OCI-LY3 (cell line): ENCODE measurements at regions not wholly inside any gene's neighbourhood (a gene's known extent, or its start where the extent isn't known, plus 50 kb on each side); places are given as distances from the start of the nearest gene placed in this dataset.

Experiments
- H2AFZ ChIP-seq: fragments of 200-600, 300-600 bp; shearing (Covaris generic); 2 replicates; pipeline ENCODE4 v1.6.0; 2014; ENCODE audit warnings: antibody characterized with exemption, low read depth, low read length
- H3K27ac ChIP-seq: fragments of 200-600, 300-600 bp; sonication (generic); 2 replicates; pipeline ENCODE4 v1.5.1; 2014; ENCODE audit warnings: mild to moderate bottlenecking, low read length, moderate library complexity, mixed read lengths
- H3K27me3 ChIP-seq: fragments of 200-600, 300-600 bp; sonication (generic); 2 replicates; pipeline ENCODE4 v1.6.1; 2014; ENCODE audit warnings: low read depth, low read length, mixed read lengths
- H3K36me3 ChIP-seq: fragments of 200-600, 300-600 bp; sonication (generic); replicated peaks from 2 replicates; pipeline ENCODE3; 2014; ENCODE audit warnings: low read depth, low read length, mixed read lengths
- H3K4me1 ChIP-seq: fragments of 300-600, 200-600 bp; sonication (generic); 2 replicates; pipeline ENCODE4 v1.6.1; 2014; ENCODE audit warnings: low read length, mixed read lengths
- H3K4me2 ChIP-seq: fragments of 200-600, 300-600 bp; sonication (generic); 2 replicates; pipeline ENCODE4 v1.6.1; 2014; ENCODE audit warnings: low read length, mixed read lengths
- H3K4me3 ChIP-seq: fragments of 300-600, 200-600 bp; sonication (generic); 2 replicates; pipeline ENCODE4 v1.5.1; 2014; ENCODE audit warnings: antibody characterized with exemption, mild to moderate bottlenecking, low read length, moderate library complexity
- H3K79me2 ChIP-seq: fragments of 300-600, 200-600 bp; shearing (Covaris generic); 2 replicates; pipeline ENCODE4 v1.6.1; 2014; ENCODE audit warnings: mild to moderate bottlenecking, low read length, mixed read lengths
- H3K9ac ChIP-seq: fragments of 300-600, 200-600 bp; shearing (Covaris generic); 2 replicates; pipeline ENCODE4 v1.6.0; 2014; ENCODE audit warnings: mild to moderate bottlenecking, low read length, moderate library complexity
- H3K9me3 ChIP-seq: fragments of 200-600, 300-600 bp; shearing (Covaris generic); 2 replicates; pipeline ENCODE4 v1.6.1; 2014; ENCODE audit warnings: low read length, mixed read lengths; ENCODE audit not compliant: insufficient read depth
- H4K20me1 ChIP-seq: fragments of 200-600, 300-600 bp; sonication (generic); 2 replicates; pipeline ENCODE4 v1.6.1; 2016; ENCODE audit warnings: low read length, mixed read lengths; ENCODE audit not compliant: insufficient read depth
- CTCF ChIP-seq: fragments of 200-600, 300-600 bp; sonication (generic); IDR thresholded peaks from 2 replicates; pipeline ENCODE4 v1.5.1; 2014; ENCODE audit warnings: antibody characterized with exemption, low read length, low read depth
- EZH2phosphoT487 ChIP-seq: fragments of 200-600 bp; shearing (Covaris generic); IDR thresholded peaks from 2 replicates; pipeline ENCODE4 v1.6.1; 2018; ENCODE audit warnings: antibody characterized with exemption, mixed run types, low read depth

- H3K9me3 ChIP-seq, result no peaks in the 10 kb centered on the region
- H3K27ac ChIP-seq, result no peak overlapping the region
These were observed 202.6 kb upstream of the PPP2R2D start for GRCh38 chr10:131698232-131698631.

GRCh38 chr10:131698986-131699385 is 201.8 kb upstream of the PPP2R2D start:
- Histone ChIP-seq H3K27ac (no peak overlapping the region), H3K27me3 (no peaks in the 10 kb centered on the region), H4K20me1 (no peaks in the 10 kb centered on the region), H3K9me3 (no peaks in the 10 kb centered on the region), H3K36me3 (no peaks in the 10 kb centered on the region), H3K4me1 (no peaks in the 10 kb centered on the region), H3K4me3 (no peak overlapping the region), H3K4me2 (no peak overlapping the region), H3K79me2 (no peaks in the 10 kb centered on the region), H2AFZ (no peak overlapping the region), H3K9ac (no peak overlapping the region)
- TF ChIP-seq EZH2phosphoT487, result no peak
- no peak for TF ChIP-seq CTCF

More at GRCh38 chr10:131698232-131698631, 202.6 kb upstream of the PPP2R2D start:
- H3K4me1 ChIP-seq, result no peaks in the 10 kb centered on the region
- no peaks in the 10 kb centered on the region for H3K79me2 ChIP-seq
- no peak overlapping the region for H3K4me3 ChIP-seq
- no peaks in the 10 kb centered on the region for H3K36me3 ChIP-seq
- no peak overlapping the region for H2AFZ ChIP-seq
- H4K20me1 ChIP-seq, result no peaks in the 10 kb centered on the region
- H3K27me3 ChIP-seq, result no peaks in the 10 kb centered on the region
- H3K4me2 ChIP-seq, result no peak overlapping the region
- no peak overlapping the region for H3K9ac ChIP-seq
- TF ChIP-seq CTCF (no peak), EZH2phosphoT487 (no peak)

GRCh38 chr10:131700032-131700431 is 200.8 kb upstream of the PPP2R2D start:
- Histone ChIP-seq H3K27me3 (no peaks in the 10 kb centered on the region), H3K79me2 (no peaks in the 10 kb centered on the region), H3K4me2 (no peak overlapping the region), H4K20me1 (no peaks in the 10 kb centered on the region), H3K36me3 (no peaks in the 10 kb centered on the region), H3K9ac (no peak overlapping the region), H3K27ac (no peak overlapping the region), H3K4me3 (no peak overlapping the region), H2AFZ (no peak overlapping the region), H3K9me3 (no peaks in the 10 kb centered on the region), H3K4me1 (no peaks in the 10 kb centered on the region)
- TF ChIP-seq EZH2phosphoT487, result no peak
- no peak for TF ChIP-seq CTCF

- H2AFZ ChIP-seq, result no peak overlapping the region
- TF ChIP-seq EZH2phosphoT487 (no peak), CTCF (no peak)
- H3K9me3 ChIP-seq, result no peaks in the 10 kb centered on the region
- H3K36me3 ChIP-seq, result no peaks in the 10 kb centered on the region
- H4K20me1 ChIP-seq, result no peaks in the 10 kb centered on the region
- no peak overlapping the region for H3K27ac ChIP-seq
- H3K79me2 ChIP-seq, result no peaks in the 10 kb centered on the region
- no peak overlapping the region for H3K4me2 ChIP-seq
- no peak overlapping the region for H3K9ac ChIP-seq
- H3K27me3 ChIP-seq, result no peaks in the 10 kb centered on the region
- H3K4me1 ChIP-seq, result no peaks in the 10 kb centered on the region
- no peak overlapping the region for H3K4me3 ChIP-seq
These were observed 200.3 kb upstream of the PPP2R2D start for GRCh38 chr10:131700506-131700905.
